ENCODE measurements at regions not wholly inside any gene's neighbourhood (a gene's known extent, or its start where the extent isn't known, plus 50 kb on each side); places are given as distances from the start of the nearest gene placed in this dataset.
A peak's percentile ranks its signal among the peaks of the same experiment; 100 is the strongest.

GRCh38 chrX:39194673-39195072 is 393.4 kb downstream of the MID1IP1 start:
- Histone ChIP-seq H3K9me3 (no peaks in the 10 kb centered on the region), H3K27ac (no peak overlapping the region), H3K4me3 (no peak overlapping the region), H3K4me1 (peaks cover 0 to 24% (median 5%) of the 10 kb centered on the region in 6 donors), H3K36me3 (no peaks in the 10 kb centered on the region), H3K27me3 (replicated peaks in 1 of 7) (peaks cover 0 to 29% (median 0%) of the 10 kb centered on the region in 7 donors)
- WGBS, 5 donors = 39 to 54% (median 48%) methylated on average over 3 of the region's 3 CpGs
- no peak for DNase-seq
- TF ChIP-seq POLR2A (IDR thresholded peaks at IDR 0.05) (no peak), CTCF (IDR thresholded peaks at IDR 0.05 in 8 of 11, conservative IDR thresholded peaks at IDR 0.05 in 3 of 11) (no peak), POLR2AphosphoS5 (IDR thresholded peaks at IDR 0.05) (no peak)
- intact Hi-C loops (cut with DNase I; ENCODE audit: low total_unique reads) = no loop called here

- no peak for DNase-seq
- no peak for TF ChIP-seq CTCF (IDR thresholded peaks at IDR 0.05 in 8 of 11, conservative IDR thresholded peaks at IDR 0.05 in 3 of 11)
- TF ChIP-seq POLR2AphosphoS5 (IDR thresholded peaks at IDR 0.05) = no peak
- TF ChIP-seq POLR2A (IDR thresholded peaks at IDR 0.05) = no peak
- WGBS, 5 donors = 29 to 32% (median 30%) methylated on average over 4 to 7 of the region's 7 CpGs
- Histone ChIP-seq H3K27me3 (replicated peaks in 1 of 7) (peaks cover 0 to 29% (median 0%) of the 10 kb centered on the region in 7 donors), H3K27ac (no peak overlapping the region), H3K4me1 (peaks cover 0 to 24% (median 5%) of the 10 kb centered on the region in 6 donors), H3K36me3 (no peaks in the 10 kb centered on the region), H3K9me3 (no peaks in the 10 kb centered on the region), H3K4me3 (no peak overlapping the region)
- intact Hi-C loops (cut with DNase I; ENCODE audit: low total_unique reads) = no loop called here
These were observed 393.9 kb downstream of the MID1IP1 start for GRCh38 chrX:39195156-39195555.

GRCh38 chrX:39196192-39197102 is 395.2 kb downstream of the MID1IP1 start:
- no peaks in the 10 kb centered on the region for H3K9me3 ChIP-seq
- peaks cover 0 to 24% (median 5%) of the 10 kb centered on the region in 6 donors for H3K4me1 ChIP-seq
- H3K27ac ChIP-seq = no peak overlapping the region
- H3K27me3 ChIP-seq (replicated peaks in 1 of 7) = peaks cover 0 to 29% (median 0%) of the 10 kb centered on the region in 7 donors
- intact Hi-C loops (cut with DNase I; ENCODE audit: low total_unique reads) = no loop called here
- TF ChIP-seq POLR2A (IDR thresholded peaks at IDR 0.05) (no peak), CTCF (IDR thresholded peaks at IDR 0.05 in 8 of 11, conservative IDR thresholded peaks at IDR 0.05 in 3 of 11) (no peak), POLR2AphosphoS5 (IDR thresholded peaks at IDR 0.05) (no peak)
- no peak for DNase-seq
- peak overlapping the region in 1 of 8 donors; percentile 8 for H3K4me3 ChIP-seq
- 20 to 35% (median 27%) methylated on average over 10 of the region's 10 CpGs for WGBS, 5 donors
- H3K36me3 ChIP-seq = no peaks in the 10 kb centered on the region

GRCh38 chrX:39199429-39199828 is 398.2 kb downstream of the MID1IP1 start:
- Histone ChIP-seq H3K9me3 (no peaks in the 10 kb centered on the region), H3K36me3 (no peaks in the 10 kb centered on the region), H3K27ac (no peak overlapping the region), H3K4me1 (peaks cover 0 to 24% (median 5%) of the 10 kb centered on the region in 6 donors), H3K4me3 (no peak overlapping the region), H3K27me3 (replicated peaks in 1 of 7) (peaks cover 0 to 17% (median 0%) of the 10 kb centered on the region in 7 donors)
- TF ChIP-seq POLR2AphosphoS5 (IDR thresholded peaks at IDR 0.05) (no peak), POLR2A (IDR thresholded peaks at IDR 0.05) (no peak), CTCF (IDR thresholded peaks at IDR 0.05 in 8 of 11, conservative IDR thresholded peaks at IDR 0.05 in 3 of 11) (no peak)
- intact Hi-C loops (cut with DNase I; ENCODE audit: low total_unique reads) = no loop called here
- DNase-seq = no peak

Measured in spleen (tissue), 11 donors.